IMR-90 (cell line): ENCODE measurements at regions not wholly inside any gene's neighbourhood (a gene's known extent, or its start where the extent isn't known, plus 50 kb on each side); places are given as distances from the start of the nearest gene placed in this dataset.

Experiments
- ATAC-seq: fragments of 200-7000 bp; cut with Tn5 transposase; 2 replicates; pipeline ENCODE4 v1.9.1; 2020; ENCODE audit warnings: low read depth, mild to moderate bottlenecking, moderate library complexity
- BruUV-seq: library from RNA; stranded (reverse); fragments of 400-500 nt; replicated peaks from 2 replicates; lab custom pipeline; 2021; lab: Mats Ljungman, UMichigan
- CTCF ChIA-PET: fragments of 300-600 bp; formaldehyde crosslinking; extraction: SDS; loops from one replicate; lab custom pipeline; 2021; ENCODE audit warnings: antibody characterized with exemption; lab: Yijun Ruan, JAX
- POLR2A ChIA-PET: fragments of 300-600 bp; sonication (Branson Sonifier 250); formaldehyde crosslinking; loops from one replicate; lab custom pipeline; 2022; ENCODE audit warnings: antibody characterized with exemption; ENCODE audit not compliant: unreplicated experiment; lab: Charles Lee
- DNase-seq: peaks from one replicate; pipeline ENCODE4 v3.0.0; 2013
- H2AFZ ChIP-seq: replicated peaks from 2 replicates; pipeline ENCODE3; 2013; ENCODE audit warnings: low read length, mild to moderate bottlenecking; ENCODE audit not compliant: poor library complexity
- H2AK5ac ChIP-seq: 2 replicates; pipeline ENCODE4 v1.6.1; 2013; ENCODE audit warnings: low read depth, low read length, inconsistent platforms
- H2AK9ac ChIP-seq: replicated peaks from 2 replicates; pipeline ENCODE3; 2013; ENCODE audit warnings: mild to moderate bottlenecking, low read depth, low read length, moderate library complexity; ENCODE audit not compliant: poor library complexity
- H2BK120ac ChIP-seq: 2 replicates; pipeline ENCODE4 v1.6.1; 2013; ENCODE audit warnings: low read depth, low read length, inconsistent platforms
- H2BK15ac ChIP-seq: 3 replicates; pipeline ENCODE4 v1.6.1; 2013; ENCODE audit warnings: low read depth, low read length, inconsistent platforms
- H2BK20ac ChIP-seq: 2 replicates; pipeline ENCODE4 v1.6.1; 2013; ENCODE audit warnings: low read depth, mild to moderate bottlenecking, inconsistent platforms, low read length, moderate library complexity
- H2BK5ac ChIP-seq: 2 replicates; pipeline ENCODE4 v1.6.1; 2013; ENCODE audit warnings: mild to moderate bottlenecking, low read depth, low read length, inconsistent platforms; ENCODE audit not compliant: poor library complexity, severe bottlenecking
- H3K14ac ChIP-seq: replicated peaks from 2 replicates; pipeline ENCODE4 v1.6.1; 2013; ENCODE audit warnings: low read depth, low read length, inconsistent platforms
- H3K18ac ChIP-seq: 2 replicates; pipeline ENCODE4 v1.6.1; 2013; ENCODE audit warnings: low read depth, low read length, control low read depth
- H3K23ac ChIP-seq: 2 replicates; pipeline ENCODE4 v1.6.1; 2013; ENCODE audit warnings: low read depth, low read length, inconsistent platforms
- H3K27ac ChIP-seq: 2 replicates; pipeline ENCODE4 v1.5.1; 2013; ENCODE audit warnings: mild to moderate bottlenecking, control low read depth, low read length; ENCODE audit not compliant: insufficient read depth
- H3K27me3 ChIP-seq: 2 replicates; pipeline ENCODE4 v1.6.1; 2013; ENCODE audit warnings: low read length; ENCODE audit not compliant: control insufficient read depth, insufficient read depth
- H3K36me3 ChIP-seq: 2 replicates; pipeline ENCODE4 v1.6.1; 2013; ENCODE audit warnings: low read length, mixed read lengths; ENCODE audit not compliant: control insufficient read depth, insufficient read depth
- H3K4ac ChIP-seq: 2 replicates; pipeline ENCODE4 v1.6.1; 2013; ENCODE audit warnings: low read depth, low read length, inconsistent platforms
- H3K4me1 ChIP-seq: 2 replicates; pipeline ENCODE4 v1.6.1; 2013; ENCODE audit warnings: low read length, mixed read lengths; ENCODE audit not compliant: control insufficient read depth, insufficient read depth
- H3K4me2 ChIP-seq: 2 replicates; pipeline ENCODE4 v1.6.1; 2013; ENCODE audit warnings: low read depth, mild to moderate bottlenecking, control low read depth, low read length, moderate library complexity
- H3K4me3 ChIP-seq: 2 replicates; pipeline ENCODE4 v1.5.1; 2013; ENCODE audit warnings: low read depth, mild to moderate bottlenecking, control low read depth, low read length, moderate library complexity; ENCODE audit not compliant: insufficient read depth
- H3K56ac ChIP-seq: 2 replicates; pipeline ENCODE4 v1.6.1; 2013; ENCODE audit warnings: low read length, inconsistent platforms; ENCODE audit not compliant: insufficient read depth; ENCODE audit errors: extremely low read depth
- H3K79me1 ChIP-seq, 2 experiments: 2 replicates each; pipeline ENCODE4 v1.6.1; 2013; ENCODE audit warnings: low read length in 2 of 2, inconsistent platforms in 1 of 2, low read depth in 1 of 2
- H3K9ac ChIP-seq: 2 replicates; pipeline ENCODE4 v1.6.1; 2013; ENCODE audit warnings: low read depth, low read length, control low read depth
- H3K9me1 ChIP-seq: 2 replicates; pipeline ENCODE4 v1.6.1; 2013; ENCODE audit warnings: low read length, inconsistent platforms; ENCODE audit not compliant: insufficient read depth
- H3K9me3 ChIP-seq: 2 replicates; pipeline ENCODE4 v1.6.1; 2013; ENCODE audit warnings: low read length; ENCODE audit not compliant: control insufficient read depth, insufficient read depth
- H4K20me1 ChIP-seq: 2 replicates; pipeline ENCODE4 v1.6.1; 2013; ENCODE audit warnings: low read length, inconsistent platforms; ENCODE audit not compliant: insufficient read depth
- H4K5ac ChIP-seq: 2 replicates; pipeline ENCODE4 v1.6.1; 2013; ENCODE audit warnings: mild to moderate bottlenecking, low read depth, low read length, control low read depth
- H4K8ac ChIP-seq, 2 experiments: 2 replicates each; pipeline ENCODE4 v1.6.1; 2013; ENCODE audit warnings: low read depth in 2 of 2, low read length in 2 of 2, control low read depth in 1 of 2, inconsistent platforms in 1 of 2
- H4K91ac ChIP-seq: 2 replicates; pipeline ENCODE4 v1.6.1; 2013; ENCODE audit warnings: low read depth, low read length, inconsistent platforms; ENCODE audit not compliant: insufficient read depth
- BHLHE40 ChIP-seq: fragments of 150-350 bp; IDR thresholded peaks from 2 replicates; pipeline ENCODE4 v1.6.1; 2016; ENCODE audit warnings: mild to moderate bottlenecking, low read depth, low read length
- FOS ChIP-seq: fragments of 150-350 bp; IDR thresholded peaks from 2 replicates; pipeline ENCODE4 v1.6.1; 2016; ENCODE audit warnings: low read depth, low read length
- MXI1 ChIP-seq: IDR thresholded peaks from 2 replicates; pipeline ENCODE4 v1.6.1; 2012; ENCODE audit warnings: low read depth, mild to moderate bottlenecking, low read length, moderate library complexity, borderline replicate concordance
- POLR2A ChIP-seq: IDR thresholded peaks from 2 replicates; pipeline ENCODE4 v1.6.1; 2012; ENCODE audit warnings: mild to moderate bottlenecking, low read depth, low read length
- RAD21 ChIP-seq: IDR thresholded peaks from 2 replicates; pipeline ENCODE4 v1.6.1; 2012; ENCODE audit warnings: low read length, improper control_type of control experiment
- WGBS, 2 experiments: methylation state at CpG; one replicate each; pipeline versions ENCODE4 v1.1.5 to v1.1.7; 2013; ENCODE audit warnings: missing lambda C conversion rate in 2 of 2; ENCODE audit not compliant: insufficient read length in 1 of 2; ENCODE audit errors: extremely low coverage in 2 of 2; 5-methylcytosine and 5-hydroxymethylcytosine counted together
- dilution Hi-C: fragments of 300-500 bp; cut with HindIII; formaldehyde crosslinking; loops from one replicate; pipeline ENCODE4 v1.14.3; 2018; ENCODE audit warnings: low sequenced_read_pairs; ENCODE audit not compliant: unreplicated experiment
- in situ Hi-C: fragments of 300-500 bp; cut with MboI; formaldehyde crosslinking; loops from 3 replicates; pipeline ENCODE4 v1.14.3; 2019; ENCODE audit warnings: low sequenced_read_pairs, inconsistent platforms, mixed read lengths
- intact Hi-C: fragments of 100-400 bp; cut with micrococcal nuclease; formaldehyde crosslinking; loops from 2 replicates; pipeline ENCODE4 v1.10.0; 2022
- TF ChIP-seq, protein P1 (sequence below): fragments of 150-350 bp; IDR thresholded peaks from 2 replicates; pipeline ENCODE4 v1.6.1; 2017; ENCODE audit warnings: mild to moderate bottlenecking, antibody characterized with exemption, low read length, low read depth

DNA sequence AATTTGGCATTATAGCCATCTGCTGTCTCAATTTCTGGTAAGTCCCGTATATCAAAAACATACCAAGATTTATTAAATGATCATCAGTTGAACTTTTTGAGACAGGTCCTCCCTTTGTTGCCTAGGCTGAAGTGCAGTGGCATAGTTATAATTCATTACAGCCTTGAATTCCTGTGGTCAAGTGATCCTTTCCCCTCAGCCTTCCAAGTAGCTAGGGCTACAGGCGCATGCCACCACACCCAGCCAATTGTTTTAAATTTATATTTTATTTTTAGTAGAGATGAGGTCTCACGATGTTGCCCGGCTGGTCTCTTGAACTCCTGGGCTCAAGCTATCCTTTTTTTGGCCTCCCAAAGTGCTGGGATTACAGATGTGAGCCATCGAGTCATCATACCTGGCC lies 418.9 kb downstream of the ARHGEF28 start:
- H2BK15ac ChIP-seq: no peak overlapping the region
- no peak overlapping the region for H2AFZ ChIP-seq
- no peak overlapping the region for H4K5ac ChIP-seq
- H3K9me3 ChIP-seq: no peaks in the 10 kb centered on the region
- H2AK5ac ChIP-seq: no peak overlapping the region; the same call in 1 of the 2 replicates
- no peak overlapping the region for H4K91ac ChIP-seq
- no peak overlapping the region for H3K4me3 ChIP-seq
- no peaks in the 10 kb centered on the region for H3K27me3 ChIP-seq
- H3K56ac ChIP-seq: no peak overlapping the region
- no peak overlapping the region for H2BK120ac ChIP-seq
- H2BK5ac ChIP-seq: no peak overlapping the region
- POLR2A ChIA-PET: interaction anchor here (0.7 kb wide), 1 partner anchor 1278 kb away, joined by 12 read pairs; no protein-coding TSS in a partner anchor
- no peak overlapping the region for H4K8ac ChIP-seq
- no peaks in the 10 kb centered on the region for H4K20me1 ChIP-seq
- TF ChIP-seq FOS: no peak
- TF ChIP-seq, protein P1, sequence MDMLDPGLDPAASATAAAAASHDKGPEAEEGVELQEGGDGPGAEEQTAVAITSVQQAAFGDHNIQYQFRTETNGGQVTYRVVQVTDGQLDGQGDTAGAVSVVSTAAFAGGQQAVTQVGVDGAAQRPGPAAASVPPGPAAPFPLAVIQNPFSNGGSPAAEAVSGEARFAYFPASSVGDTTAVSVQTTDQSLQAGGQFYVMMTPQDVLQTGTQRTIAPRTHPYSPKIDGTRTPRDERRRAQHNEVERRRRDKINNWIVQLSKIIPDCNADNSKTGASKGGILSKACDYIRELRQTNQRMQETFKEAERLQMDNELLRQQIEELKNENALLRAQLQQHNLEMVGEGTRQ: no peak
- TF ChIP-seq RAD21: no peak
- TF ChIP-seq MXI1: no peak
- TF ChIP-seq POLR2A: no peak
- no peak for TF ChIP-seq BHLHE40
- H2BK20ac ChIP-seq: no peak overlapping the region
- no peak overlapping the region for H3K9ac ChIP-seq
- WGBS, 2 experiments: no CpG with 5 or more reads among the region's 5 CpGs
- intact Hi-C loops: loop anchor here (5.0 kb wide), 1 partner anchor 107 kb away; no protein-coding TSS in a partner anchor
- no peak overlapping the region for H3K27ac ChIP-seq
- H3K14ac ChIP-seq: no peak overlapping the region
- no peak overlapping the region for H3K4ac ChIP-seq
- H2AK9ac ChIP-seq: no peak overlapping the region
- ATAC-seq: no peak
- dilution Hi-C loops: no loop called here
- BruUV-seq: no TSS peak
- H3K23ac ChIP-seq: no peak overlapping the region
- H3K4me2 ChIP-seq: no peak overlapping the region
- DNase-seq: no peak
- H3K79me1 ChIP-seq: no peaks in the 10 kb centered on the region
- in situ Hi-C loops: no loop called here
- H3K9me1 ChIP-seq: no peaks in the 10 kb centered on the region
- CTCF ChIA-PET: no interaction called here
- H3K4me1 ChIP-seq: peaks cover 3% of the 10 kb centered on the region; the same call in 1 of the 2 replicates
- H3K36me3 ChIP-seq: no peaks in the 10 kb centered on the region
- H3K18ac ChIP-seq: no peak overlapping the region
